Colonic mucosa (tissue), 4 donors: ENCODE measurements at regions not wholly inside any gene's neighbourhood (a gene's known extent, or its start where the extent isn't known, plus 50 kb on each side); places are given as distances from the start of the nearest gene placed in this dataset.
"Not testable (repeated sequence)": the region's sequence is repeated elsewhere in the genome, so short reads cannot be mapped to it uniquely, and the experiment has no call there.

ENCODE experiments used
- DNase-seq: peaks from one replicate; pipeline ENCODE4 v3.0.0-alpha.2; 2020
- H3K27ac ChIP-seq: fragments of 200-600 bp; one replicate; pipeline ENCODE4 v1.8.0; 2021
- H3K27me3 ChIP-seq: fragments of 200-600 bp; one replicate; pipeline ENCODE4 v1.8.0; 2021
- H3K36me3 ChIP-seq: fragments of 200-600 bp; one replicate; pipeline ENCODE4 v1.8.0; 2021
- H3K4me1 ChIP-seq: fragments of 200-600 bp; one replicate; pipeline ENCODE4 v1.8.0; 2021; ENCODE audit warnings: mild to moderate bottlenecking
- H3K4me3 ChIP-seq: fragments of 200-600 bp; one replicate; pipeline ENCODE4 v1.8.0; 2021
- H3K9ac ChIP-seq, 2 donors: one replicate each; pipeline ENCODE4 v1.7.0; 2013; ENCODE audit warnings: control low read depth in 2 of 2, low read depth in 2 of 2, low read length in 2 of 2
- H3K9me3 ChIP-seq: fragments of 200-600 bp; one replicate; pipeline ENCODE4 v1.8.0; 2021
- CTCF ChIP-seq: fragments of 200-600 bp; IDR thresholded peaks from one replicate; pipeline ENCODE4 v1.8.0; 2022; ENCODE audit warnings: antibody characterized with exemption, mild to moderate bottlenecking
- intact Hi-C: fragments of 100-400 bp; cut with DNase I; formaldehyde crosslinking; loops from one replicate; pipeline ENCODE4 v1.14.1; 2022
- donor health status: healthy.
- donor health status: DM: no; HTN: no; CAD: no.
- donor health status: DM: no; HTN: no; CAD: no.

GRCh38 chr20:30487947-30488926 is 769.2 kb upstream of the DEFB115 start:
- no peaks in the 10 kb centered on the region for H3K9me3 ChIP-seq
- no peaks in the 10 kb centered on the region for H3K4me1 ChIP-seq
- H3K36me3 ChIP-seq: no peaks in the 10 kb centered on the region
- no peak for DNase-seq
- H3K27ac ChIP-seq: no peak overlapping the region
- no peak for TF ChIP-seq CTCF
- no peak overlapping the region for H3K4me3 ChIP-seq
- no peaks in the 10 kb centered on the region for H3K27me3 ChIP-seq
- intact Hi-C loops: no loop called here
- H3K9ac ChIP-seq: no peak overlapping the region

- no peak overlapping the region for H3K27ac ChIP-seq
- no peaks in the 10 kb centered on the region for H3K36me3 ChIP-seq
- intact Hi-C loops: no loop called here
- no peaks in the 10 kb centered on the region for H3K4me1 ChIP-seq
- H3K27me3 ChIP-seq: no peaks in the 10 kb centered on the region
- DNase-seq: no peak
- H3K9me3 ChIP-seq: no peaks in the 10 kb centered on the region
- H3K9ac ChIP-seq: no peak overlapping the region
- no peak overlapping the region for H3K4me3 ChIP-seq
- no peak for TF ChIP-seq CTCF
Measured at GRCh38 chr20:30488941-30489613, 768.4 kb upstream of the DEFB115 start.

- no peak for DNase-seq
- Histone ChIP-seq H3K9ac (no peak overlapping the region), H3K4me3 (no peak overlapping the region), H3K27ac (no peak overlapping the region), H3K4me1 (no peaks in the 10 kb centered on the region), H3K36me3 (no peaks in the 10 kb centered on the region), H3K27me3 (no peaks in the 10 kb centered on the region), H3K9me3 (no peaks in the 10 kb centered on the region)
- TF ChIP-seq CTCF: no peak
- intact Hi-C loops: no loop called here
Measured at GRCh38 chr20:30489614-30490003, 767.9 kb upstream of the DEFB115 start.

GRCh38 chr20:30491016-30491415 is 766.4 kb upstream of the DEFB115 start:
- H3K36me3 ChIP-seq: no peaks in the 10 kb centered on the region
- H3K27ac ChIP-seq: no peak overlapping the region
- no peak overlapping the region for H3K4me3 ChIP-seq
- intact Hi-C loops: no loop called here
- H3K9ac ChIP-seq: no peak overlapping the region
- H3K4me1 ChIP-seq: no peaks in the 10 kb centered on the region
- no peaks in the 10 kb centered on the region for H3K9me3 ChIP-seq
- TF ChIP-seq CTCF: no peak
- no peaks in the 10 kb centered on the region for H3K27me3 ChIP-seq
- no peak for DNase-seq

- DNase-seq, H3K4me3 ChIP-seq, H3K9ac ChIP-seq, H3K27ac ChIP-seq, H3K27me3 ChIP-seq, H3K36me3 ChIP-seq, H3K4me1 ChIP-seq, H3K9me3 ChIP-seq, intact Hi-C loops: not testable (repeated sequence)
Measured at GRCh38 chr20:30496656-30497055, 760.8 kb upstream of the DEFB115 start.

GRCh38 chr20:30497191-30497590 is 760.3 kb upstream of the DEFB115 start:
- H3K9ac ChIP-seq, H3K27ac ChIP-seq, intact Hi-C loops, H3K27me3 ChIP-seq, H3K4me1 ChIP-seq, H3K4me3 ChIP-seq, H3K36me3 ChIP-seq, DNase-seq, H3K9me3 ChIP-seq: not testable (repeated sequence)
